H9 (cell line): ENCODE measurements at regions not wholly inside any gene's neighbourhood (a gene's known extent, or its start where the extent isn't known, plus 50 kb on each side); places are given as distances from the start of the nearest gene placed in this dataset.

Experiments
- DNase-seq: peaks from one replicate; pipeline ENCODE4 v3.0.0-alpha.2; 2017
- H2AFZ ChIP-seq: one replicate; pipeline ENCODE4 v1.6.1; 2013; ENCODE audit warnings: mild to moderate bottlenecking, low read length, control low read depth, moderate library complexity
- H2AK5ac ChIP-seq: 2 replicates; pipeline ENCODE4 v1.6.1; 2013; ENCODE audit warnings: low read length, control low read depth, mixed read lengths; ENCODE audit not compliant: insufficient read length
- H2BK120ac ChIP-seq: one replicate; pipeline ENCODE4 v1.6.1; 2013; ENCODE audit warnings: low read depth, mild to moderate bottlenecking, low read length, control low read depth, inconsistent platforms; ENCODE audit not compliant: poor library complexity, severe bottlenecking
- H2BK12ac ChIP-seq: 2 replicates; pipeline ENCODE4 v1.6.1; 2013; ENCODE audit warnings: low read length, control low read depth, mixed read lengths, low read depth; ENCODE audit not compliant: insufficient read length
- H2BK15ac ChIP-seq: 2 replicates; pipeline ENCODE4 v1.6.1; 2013; ENCODE audit warnings: low read depth, low read length, control low read depth
- H2BK20ac ChIP-seq: one replicate; pipeline ENCODE4 v1.6.1; 2013; ENCODE audit warnings: low read depth, mild to moderate bottlenecking, low read length, control low read depth, inconsistent platforms; ENCODE audit not compliant: poor library complexity, severe bottlenecking
- H2BK5ac ChIP-seq: 2 replicates; pipeline ENCODE4 v1.6.1; 2013; ENCODE audit warnings: low read length, control low read depth, mixed read lengths; ENCODE audit not compliant: insufficient read length
- H3K14ac ChIP-seq: 2 replicates; pipeline ENCODE4 v1.6.1; 2013; ENCODE audit warnings: low read length, control low read depth; ENCODE audit not compliant: insufficient read depth
- H3K18ac ChIP-seq: 2 replicates; pipeline ENCODE4 v1.6.1; 2013; ENCODE audit warnings: low read depth, mild to moderate bottlenecking, mixed read lengths, low read length, control low read depth; ENCODE audit not compliant: insufficient read length
- H3K23ac ChIP-seq: 2 replicates; pipeline ENCODE4 v1.6.1; 2013; ENCODE audit warnings: low read length, control low read depth, mixed read lengths, low read depth; ENCODE audit not compliant: insufficient read length
- H3K23me2 ChIP-seq: 2 replicates; pipeline ENCODE4 v1.6.1; 2013; ENCODE audit warnings: low read depth, mild to moderate bottlenecking, mixed read lengths, low read length, control low read depth; ENCODE audit not compliant: insufficient read length, poor library complexity, severe bottlenecking
- H3K27ac ChIP-seq: 2 replicates; pipeline ENCODE4 v1.5.1; 2013; ENCODE audit warnings: low read length, control low read depth, mixed read lengths, low read depth; ENCODE audit not compliant: insufficient read length
- H3K27me3 ChIP-seq: 2 replicates; pipeline ENCODE4 v1.6.1; 2013; ENCODE audit warnings: low read length, control low read depth, inconsistent platforms; ENCODE audit not compliant: insufficient read depth
- H3K4ac ChIP-seq: 2 replicates; pipeline ENCODE4 v1.6.1; 2013; ENCODE audit warnings: low read depth, mild to moderate bottlenecking, control low read depth, inconsistent platforms, low read length, moderate library complexity
- H3K4me1 ChIP-seq: 2 replicates; pipeline ENCODE4 v1.6.1; 2013; ENCODE audit warnings: low read length, control low read depth, inconsistent platforms; ENCODE audit not compliant: insufficient read depth
- H3K4me2 ChIP-seq: 2 replicates; pipeline ENCODE4 v1.6.1; 2013; ENCODE audit warnings: low read length, control low read depth, mixed read lengths; ENCODE audit not compliant: insufficient read length, insufficient read depth
- H3K56ac ChIP-seq: 2 replicates; pipeline ENCODE4 v1.6.1; 2013; ENCODE audit warnings: low read depth, mild to moderate bottlenecking, mixed read lengths, low read length, control low read depth; ENCODE audit not compliant: insufficient read length
- H3K79me1 ChIP-seq: 2 replicates; pipeline ENCODE4 v1.6.1; 2013; ENCODE audit warnings: low read depth, mild to moderate bottlenecking, moderate library complexity, low read length, control low read depth, inconsistent platforms; ENCODE audit not compliant: insufficient read depth, poor library complexity, severe bottlenecking
- H3K79me2 ChIP-seq: 2 replicates; pipeline ENCODE4 v1.6.1; 2013; ENCODE audit warnings: low read length, control low read depth, inconsistent platforms; ENCODE audit not compliant: insufficient read depth
- H3K9ac ChIP-seq: 2 replicates; pipeline ENCODE4 v1.6.1; 2013; ENCODE audit warnings: low read length, control low read depth, mixed read lengths; ENCODE audit not compliant: insufficient read length; ENCODE audit errors: extremely low read depth
- H3K9me3 ChIP-seq: one replicate; pipeline ENCODE4 v1.6.1; 2013; ENCODE audit warnings: low read depth, low read length, inconsistent platforms; ENCODE audit not compliant: control insufficient read depth
- H3T11ph ChIP-seq: one replicate; pipeline ENCODE4 v1.6.1; 2013; ENCODE audit warnings: mild to moderate bottlenecking, low read length, control low read depth, inconsistent platforms
- H4K20me1 ChIP-seq: one replicate; pipeline ENCODE4 v1.6.1; 2013; ENCODE audit not compliant: control insufficient read depth, insufficient read length, insufficient read depth
- H4K5ac ChIP-seq: 2 replicates; pipeline ENCODE4 v1.6.1; 2013; ENCODE audit warnings: low read depth, mild to moderate bottlenecking, mixed read lengths, low read length, control low read depth; ENCODE audit not compliant: insufficient read length
- H4K8ac ChIP-seq: replicated peaks from 2 replicates; pipeline ENCODE4 v1.6.1; 2013; ENCODE audit warnings: low read length, control low read depth, mixed read lengths, low read depth; ENCODE audit not compliant: insufficient read length
- H4K91ac ChIP-seq: 2 replicates; pipeline ENCODE4 v1.6.1; 2013; ENCODE audit warnings: low read depth, mild to moderate bottlenecking, moderate library complexity, mixed read lengths, low read length, control low read depth; ENCODE audit not compliant: insufficient read length
- H3K27ac Mint-ChIP-seq, 3 experiments: 2 replicates in 2 of 3; 3 replicates in 1 of 3; pipeline ENCODE4 v1.8.0; 2020 to 2021; ENCODE audit warnings: mixed read lengths in 3 of 3, mild to moderate bottlenecking in 1 of 3, moderate library complexity in 1 of 3
- H3K27me3 Mint-ChIP-seq: 2 replicates; pipeline ENCODE4 v1.8.0; 2021; ENCODE audit warnings: low read depth, mild to moderate bottlenecking, moderate library complexity, mixed read lengths
- H3K36me3 Mint-ChIP-seq, 3 experiments: 2 replicates in 2 of 3; 3 replicates in 1 of 3; pipeline ENCODE4 v1.8.0; 2020 to 2021; ENCODE audit warnings: low read depth in 3 of 3, mixed read lengths in 3 of 3; ENCODE audit not compliant: insufficient read depth in 1 of 3
- H3K4me1 Mint-ChIP-seq, 2 experiments: 2 replicates each; pipeline ENCODE4 v1.8.0; 2020; ENCODE audit warnings: mixed read lengths in 2 of 2
- H3K4me3 Mint-ChIP-seq, 2 experiments: 2 replicates in 1 of 2; 3 replicates in 1 of 2; pipeline ENCODE4 v1.8.0; 2020 to 2021; ENCODE audit warnings: mild to moderate bottlenecking in 2 of 2, mixed read lengths in 2 of 2, moderate library complexity in 1 of 2
- H3K9me3 Mint-ChIP-seq, 2 experiments: 2 replicates in 1 of 2; 3 replicates in 1 of 2; pipeline ENCODE4 v1.8.0; 2020; ENCODE audit warnings: mild to moderate bottlenecking in 2 of 2, mixed read lengths in 2 of 2, moderate library complexity in 1 of 2
- WGBS: extraction: QIAGEN DNeasy Blood & Tissue Kit; methylation state at CpG from one replicate; pipeline ENCODE4 v1.1.7; 2013; ENCODE audit warnings: missing lambda C conversion rate, low lambda C conversion rate, mixed read lengths; ENCODE audit not compliant: insufficient read length; ENCODE audit errors: extremely low coverage; 5-methylcytosine and 5-hydroxymethylcytosine counted together
- TF ChIP-seq, protein P1 (sequence below): fragments of 200-600 bp; sonication (generic); conservative IDR thresholded peaks from 3 replicates; pipeline ENCODE4 v1.8.0; 2021; ENCODE audit warnings: antibody characterized with exemption, mild to moderate bottlenecking

DNA sequence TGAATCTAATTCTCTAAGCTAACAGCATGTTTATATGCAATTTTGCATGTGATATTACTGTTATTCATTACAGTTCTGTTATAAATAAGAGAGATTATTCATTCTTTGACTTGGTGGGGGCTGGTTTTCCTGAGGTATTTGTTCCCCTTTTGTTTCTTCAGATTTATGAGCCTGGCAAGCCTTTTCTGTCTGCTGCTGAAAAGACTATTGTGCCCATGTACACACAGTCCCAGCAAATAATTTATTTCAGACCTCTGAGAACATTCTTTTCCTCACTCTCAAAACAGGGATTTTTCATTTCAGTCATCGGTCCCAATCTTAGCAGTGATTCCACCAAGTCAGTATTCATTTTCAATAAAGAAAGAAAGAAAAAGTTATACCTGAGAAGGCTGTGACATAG lies 716.8 kb downstream of the NSUN3 start:
- Histone ChIP-seq H2BK20ac (no peak overlapping the region), H3K14ac (no peak overlapping the region), H3K79me1 (no peaks in the 10 kb centered on the region), H3K27me3 (no peaks in the 10 kb centered on the region), H4K8ac (no peak overlapping the region), H3K56ac (no peak overlapping the region), H3K18ac (no peak overlapping the region), H4K5ac (no peak overlapping the region), H2AFZ (no peak overlapping the region), H4K91ac (no peak overlapping the region), H2BK120ac (no peak overlapping the region), H2BK12ac (no peak overlapping the region), H3K4ac (no peak overlapping the region), H3K4me2 (no peak overlapping the region), H3K23me2 (no peaks in the 10 kb centered on the region), H3T11ph (no peak overlapping the region), H3K9me3 (no peaks in the 10 kb centered on the region), H3K23ac (no peak overlapping the region), H2BK15ac (no peak overlapping the region), H4K20me1 (no peaks in the 10 kb centered on the region), H3K79me2 (no peaks in the 10 kb centered on the region), H3K4me1 (no peaks in the 10 kb centered on the region), H3K9ac (no peak overlapping the region), H2AK5ac (no peak overlapping the region), H3K27ac (no peak overlapping the region), H2BK5ac (no peak overlapping the region)
- no peaks in the 10 kb centered on the region; the same call in 1 of the 2 replicates for H3K27me3 Mint-ChIP-seq
- DNase-seq, result no peak
- H3K4me1 Mint-ChIP-seq, result no peaks in the 10 kb centered on the region
- no peak overlapping the region for H3K27ac Mint-ChIP-seq
- H3K36me3 Mint-ChIP-seq, result no peaks in the 10 kb centered on the region
- no CpG with 5 or more reads among the region's 1 CpG for WGBS
- no peak overlapping the region for H3K4me3 Mint-ChIP-seq
- TF ChIP-seq, protein P1, sequence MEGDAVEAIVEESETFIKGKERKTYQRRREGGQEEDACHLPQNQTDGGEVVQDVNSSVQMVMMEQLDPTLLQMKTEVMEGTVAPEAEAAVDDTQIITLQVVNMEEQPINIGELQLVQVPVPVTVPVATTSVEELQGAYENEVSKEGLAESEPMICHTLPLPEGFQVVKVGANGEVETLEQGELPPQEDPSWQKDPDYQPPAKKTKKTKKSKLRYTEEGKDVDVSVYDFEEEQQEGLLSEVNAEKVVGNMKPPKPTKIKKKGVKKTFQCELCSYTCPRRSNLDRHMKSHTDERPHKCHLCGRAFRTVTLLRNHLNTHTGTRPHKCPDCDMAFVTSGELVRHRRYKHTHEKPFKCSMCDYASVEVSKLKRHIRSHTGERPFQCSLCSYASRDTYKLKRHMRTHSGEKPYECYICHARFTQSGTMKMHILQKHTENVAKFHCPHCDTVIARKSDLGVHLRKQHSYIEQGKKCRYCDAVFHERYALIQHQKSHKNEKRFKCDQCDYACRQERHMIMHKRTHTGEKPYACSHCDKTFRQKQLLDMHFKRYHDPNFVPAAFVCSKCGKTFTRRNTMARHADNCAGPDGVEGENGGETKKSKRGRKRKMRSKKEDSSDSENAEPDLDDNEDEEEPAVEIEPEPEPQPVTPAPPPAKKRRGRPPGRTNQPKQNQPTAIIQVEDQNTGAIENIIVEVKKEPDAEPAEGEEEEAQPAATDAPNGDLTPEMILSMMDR, result no peak
- no peaks in the 10 kb centered on the region for H3K9me3 Mint-ChIP-seq
